Endothelial cell of umbilical vein (primary cell): ENCODE measurements at regions not wholly inside any gene's neighbourhood (a gene's known extent, or its start where the extent isn't known, plus 50 kb on each side); places are given as distances from the start of the nearest gene placed in this dataset.

ENCODE experiments used
- BruUV-seq: library from RNA; stranded (reverse); fragments of 400-500 nt; replicated peaks from 2 replicates; lab custom pipeline; 2021; lab: Mats Ljungman, UMichigan
- CTCF ChIA-PET: fragments of 300-600, 350-600 bp; sonication (Branson Sonifier 250); formaldehyde crosslinking; loops from one replicate; lab custom pipeline; 2021; ENCODE audit warnings: antibody characterized with exemption, inconsistent platforms; lab: Charles Lee
- POLR2A ChIA-PET: fragments of 300-600, 350-600 bp; sonication (Branson Sonifier 250); formaldehyde crosslinking; loops from one replicate; lab custom pipeline; 2021; ENCODE audit warnings: antibody characterized with exemption, inconsistent platforms; lab: Charles Lee
- DNase-seq: peaks from one replicate; pipeline ENCODE4 v3.0.0-alpha.2; 2011; ENCODE audit warnings: low read depth, low spot score
- FAIRE-seq: peaks from 2 replicates; lab custom pipeline; 2011; peaks lifted over from hg19 to GRCh38; lab: Jason Lieb, UNC
- H2AFZ ChIP-seq: 2 replicates; pipeline ENCODE4 v1.6.0; 2012; ENCODE audit warnings: low read depth, low read length, control low read depth, inconsistent platforms
- H3K27ac ChIP-seq: 2 replicates; pipeline ENCODE4 v1.5.1; 2011; ENCODE audit warnings: low read depth, mild to moderate bottlenecking, control low read depth, low read length, moderate library complexity; ENCODE audit not compliant: insufficient read depth
- H3K27me3 ChIP-seq, 2 experiments: 2 replicates each; pipeline versions ENCODE4 v1.6.0 to v1.6.1; 2011; ENCODE audit warnings: low read length in 2 of 2, mixed read lengths in 1 of 2; ENCODE audit not compliant: control insufficient read depth in 2 of 2, insufficient read depth in 2 of 2
- H3K36me3 ChIP-seq, 2 experiments: 2 replicates in 1 of 2; 3 replicates in 1 of 2; pipeline ENCODE4 v1.5.1; 2011; ENCODE audit warnings: low read length in 2 of 2, mild to moderate bottlenecking in 1 of 2, moderate library complexity in 1 of 2; ENCODE audit not compliant: control insufficient read depth in 2 of 2, insufficient read depth in 2 of 2; ENCODE audit errors: extremely low read depth in 1 of 2
- H3K4me1 ChIP-seq: 3 replicates; pipeline ENCODE4 v1.5.1; 2011; ENCODE audit warnings: mild to moderate bottlenecking, low read length; ENCODE audit not compliant: control insufficient read depth, insufficient read depth; ENCODE audit errors: extremely low read depth
- H3K4me2 ChIP-seq: 2 replicates; pipeline ENCODE4 v1.6.1; 2011; ENCODE audit warnings: low read length, control low read depth, mixed read lengths; ENCODE audit not compliant: insufficient read depth
- H3K4me3 ChIP-seq, 3 experiments: fragments of 200-600 bp in 1 of 3; sonication (generic), shearing (Covaris generic) in 1 of 3; replicated peaks in 1 of 3; 2 replicates each; pipeline ENCODE4 v1.5.1; 2011 to 2016; ENCODE audit warnings: control low read depth in 3 of 3, low read length in 3 of 3, mild to moderate bottlenecking in 2 of 3, inconsistent platforms in 1 of 3, low read depth in 1 of 3, moderate library complexity in 1 of 3; ENCODE audit not compliant: insufficient read depth in 1 of 3
- H3K79me2 ChIP-seq: 2 replicates; pipeline ENCODE4 v1.6.0; 2012; ENCODE audit warnings: low read length, inconsistent platforms; ENCODE audit not compliant: control insufficient read depth, insufficient read depth
- H3K9ac ChIP-seq: replicated peaks from 2 replicates; pipeline ENCODE3; 2011; ENCODE audit warnings: low read length, control low read depth; ENCODE audit not compliant: insufficient read depth; ENCODE audit errors: extremely low read depth
- H3K9me1 ChIP-seq: replicated peaks from 3 replicates; pipeline ENCODE4 v1.6.0; 2011; ENCODE audit warnings: mild to moderate bottlenecking, low read length; ENCODE audit not compliant: control insufficient read depth, insufficient read depth; ENCODE audit errors: extremely low read depth
- H3K9me3 ChIP-seq: replicated peaks from 2 replicates; pipeline ENCODE4 v1.5.1; 2012; ENCODE audit warnings: low read length, inconsistent platforms; ENCODE audit not compliant: control insufficient read depth, insufficient read depth
- H4K20me1 ChIP-seq: replicated peaks from 2 replicates; pipeline ENCODE3; 2011; ENCODE audit warnings: mild to moderate bottlenecking, low read length; ENCODE audit not compliant: control insufficient read depth, insufficient read depth; ENCODE audit errors: extremely low read depth
- EZH2 ChIP-seq: IDR thresholded peaks from 2 replicates; pipeline ENCODE4 v1.6.1; 2012; ENCODE audit warnings: borderline replicate concordance, low read depth, mild to moderate bottlenecking, moderate library complexity, low read length, inconsistent platforms; ENCODE audit not compliant: severe bottlenecking
- FOS ChIP-seq: IDR thresholded peaks from 2 replicates; pipeline ENCODE4 v1.6.1; 2011; ENCODE audit warnings: mild to moderate bottlenecking, low read length, moderate library complexity, borderline replicate concordance; ENCODE audit not compliant: insufficient read depth
- GATA2 ChIP-seq: IDR thresholded peaks from 2 replicates; pipeline ENCODE4 v1.7.0; 2011; ENCODE audit warnings: low read depth, mild to moderate bottlenecking, moderate library complexity, mixed read lengths, low read length; ENCODE audit not compliant: insufficient read length, insufficient read depth
- JUN ChIP-seq: IDR thresholded peaks from 2 replicates; pipeline ENCODE4 v1.6.1; 2011; ENCODE audit warnings: borderline replicate concordance, low read depth; ENCODE audit not compliant: insufficient read length, insufficient read depth
- MYC ChIP-seq: IDR thresholded peaks from one replicate; pipeline ENCODE4 v1.6.1; 2011; ENCODE audit warnings: mild to moderate bottlenecking, low read depth, low read length
- POLR2A ChIP-seq: IDR thresholded peaks from 2 replicates; pipeline ENCODE4 v1.6.1; 2012; ENCODE audit warnings: low read depth, mild to moderate bottlenecking, control low read depth, low read length
- POLR2AphosphoS5 ChIP-seq: IDR thresholded peaks from 2 replicates; pipeline ENCODE4 v1.6.1; 2012; ENCODE audit warnings: low read depth, mild to moderate bottlenecking, control low read depth, low read length, moderate library complexity; ENCODE audit not compliant: insufficient read depth
- dilution Hi-C: fragments of 300-500 bp; cut with MboI; formaldehyde crosslinking; loops from one replicate; pipeline ENCODE4 v1.15.0; 2019; ENCODE audit warnings: low sequenced_read_pairs; ENCODE audit not compliant: extremely low pct_ligation_motif_present
- intact Hi-C: fragments of 100-400 bp; cut with micrococcal nuclease; formaldehyde crosslinking; loops from one replicate; pipeline ENCODE4 v1.10.0; 2022
- TF ChIP-seq, protein P1 (sequence below): IDR thresholded peaks from 2 replicates; pipeline ENCODE4 v1.6.1; 2011; ENCODE audit not compliant: insufficient read depth, insufficient read length
- TF ChIP-seq, protein P2 (sequence below), 2 donors: IDR thresholded peaks; 1 replicate in 1 of 2; 2 replicates in 1 of 2; pipeline ENCODE4 v1.5.1; 2011; ENCODE audit warnings: low read length in 2 of 2, mild to moderate bottlenecking in 2 of 2, moderate library complexity in 2 of 2, control low read depth in 1 of 2, inconsistent platforms in 1 of 2, low read depth in 1 of 2; ENCODE audit not compliant: insufficient read depth in 1 of 2; ENCODE audit errors: extremely low read depth in 1 of 2

- H3K27me3 ChIP-seq = no peaks in the 10 kb centered on the region
- no peak overlapping the region for H3K27ac ChIP-seq
- DNase-seq = no peak
- no peaks in the 10 kb centered on the region for H3K9me1 ChIP-seq
- intact Hi-C loops (no loop called here), dilution Hi-C loops (no loop called here)
- FAIRE-seq = no peak
- TF ChIP-seq, protein P1, sequence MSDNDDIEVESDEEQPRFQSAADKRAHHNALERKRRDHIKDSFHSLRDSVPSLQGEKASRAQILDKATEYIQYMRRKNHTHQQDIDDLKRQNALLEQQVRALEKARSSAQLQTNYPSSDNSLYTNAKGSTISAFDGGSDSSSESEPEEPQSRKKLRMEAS = no peak
- no peak for TF ChIP-seq FOS
- no peak for TF ChIP-seq POLR2A
- TF ChIP-seq EZH2 = no peak
- TF ChIP-seq, protein P2, sequence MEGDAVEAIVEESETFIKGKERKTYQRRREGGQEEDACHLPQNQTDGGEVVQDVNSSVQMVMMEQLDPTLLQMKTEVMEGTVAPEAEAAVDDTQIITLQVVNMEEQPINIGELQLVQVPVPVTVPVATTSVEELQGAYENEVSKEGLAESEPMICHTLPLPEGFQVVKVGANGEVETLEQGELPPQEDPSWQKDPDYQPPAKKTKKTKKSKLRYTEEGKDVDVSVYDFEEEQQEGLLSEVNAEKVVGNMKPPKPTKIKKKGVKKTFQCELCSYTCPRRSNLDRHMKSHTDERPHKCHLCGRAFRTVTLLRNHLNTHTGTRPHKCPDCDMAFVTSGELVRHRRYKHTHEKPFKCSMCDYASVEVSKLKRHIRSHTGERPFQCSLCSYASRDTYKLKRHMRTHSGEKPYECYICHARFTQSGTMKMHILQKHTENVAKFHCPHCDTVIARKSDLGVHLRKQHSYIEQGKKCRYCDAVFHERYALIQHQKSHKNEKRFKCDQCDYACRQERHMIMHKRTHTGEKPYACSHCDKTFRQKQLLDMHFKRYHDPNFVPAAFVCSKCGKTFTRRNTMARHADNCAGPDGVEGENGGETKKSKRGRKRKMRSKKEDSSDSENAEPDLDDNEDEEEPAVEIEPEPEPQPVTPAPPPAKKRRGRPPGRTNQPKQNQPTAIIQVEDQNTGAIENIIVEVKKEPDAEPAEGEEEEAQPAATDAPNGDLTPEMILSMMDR (IDR thresholded peaks at IDR 0.05; ENCODE audit: extremely low read depth in 1 of 2, insufficient read depth in 1 of 2, low read depth in 1 of 2, low read length in 2 of 2) = no peak
- TF ChIP-seq GATA2 = no peak
- no peak for TF ChIP-seq JUN
- no peak for TF ChIP-seq POLR2AphosphoS5
- TF ChIP-seq MYC = no peak
- POLR2A ChIA-PET = no interaction called here
- H3K4me1 ChIP-seq = no peaks in the 10 kb centered on the region
- no peak overlapping the region for H3K4me3 ChIP-seq
- H3K9ac ChIP-seq = no peak overlapping the region
- no peak overlapping the region for H2AFZ ChIP-seq
- BruUV-seq = no TSS peak
- H3K79me2 ChIP-seq = no peaks in the 10 kb centered on the region
- H4K20me1 ChIP-seq = no peaks in the 10 kb centered on the region
- no peaks in the 10 kb centered on the region for H3K36me3 ChIP-seq
- no peaks in the 10 kb centered on the region for H3K9me3 ChIP-seq
- no peak overlapping the region for H3K4me2 ChIP-seq
- CTCF ChIA-PET = no interaction called here
These were observed 1003.8 kb downstream of the TMTC2 start for GRCh38 chr12:83690465-83690864.
